H9 (cell line): ENCODE measurements at regions not wholly inside any gene's neighbourhood (a gene's known extent, or its start where the extent isn't known, plus 50 kb on each side); places are given as distances from the start of the nearest gene placed in this dataset.

Experiments used
- DNase-seq: peaks from one replicate; pipeline ENCODE4 v3.0.0-alpha.2; 2017
- H2AFZ ChIP-seq: one replicate; pipeline ENCODE4 v1.6.1; 2013; ENCODE audit warnings: mild to moderate bottlenecking, low read length, control low read depth, moderate library complexity
- H2AK5ac ChIP-seq: 2 replicates; pipeline ENCODE4 v1.6.1; 2013; ENCODE audit warnings: low read length, control low read depth, mixed read lengths; ENCODE audit not compliant: insufficient read length
- H2BK120ac ChIP-seq: one replicate; pipeline ENCODE4 v1.6.1; 2013; ENCODE audit warnings: low read depth, mild to moderate bottlenecking, low read length, control low read depth, inconsistent platforms; ENCODE audit not compliant: poor library complexity, severe bottlenecking
- H2BK12ac ChIP-seq: 2 replicates; pipeline ENCODE4 v1.6.1; 2013; ENCODE audit warnings: low read length, control low read depth, mixed read lengths, low read depth; ENCODE audit not compliant: insufficient read length
- H2BK15ac ChIP-seq: 2 replicates; pipeline ENCODE4 v1.6.1; 2013; ENCODE audit warnings: low read depth, low read length, control low read depth
- H2BK20ac ChIP-seq: one replicate; pipeline ENCODE4 v1.6.1; 2013; ENCODE audit warnings: low read depth, mild to moderate bottlenecking, low read length, control low read depth, inconsistent platforms; ENCODE audit not compliant: poor library complexity, severe bottlenecking
- H2BK5ac ChIP-seq: 2 replicates; pipeline ENCODE4 v1.6.1; 2013; ENCODE audit warnings: low read length, control low read depth, mixed read lengths; ENCODE audit not compliant: insufficient read length
- H3K14ac ChIP-seq: 2 replicates; pipeline ENCODE4 v1.6.1; 2013; ENCODE audit warnings: low read length, control low read depth; ENCODE audit not compliant: insufficient read depth
- H3K18ac ChIP-seq: 2 replicates; pipeline ENCODE4 v1.6.1; 2013; ENCODE audit warnings: low read depth, mild to moderate bottlenecking, mixed read lengths, low read length, control low read depth; ENCODE audit not compliant: insufficient read length
- H3K23ac ChIP-seq: 2 replicates; pipeline ENCODE4 v1.6.1; 2013; ENCODE audit warnings: low read length, control low read depth, mixed read lengths, low read depth; ENCODE audit not compliant: insufficient read length
- H3K23me2 ChIP-seq: 2 replicates; pipeline ENCODE4 v1.6.1; 2013; ENCODE audit warnings: low read depth, mild to moderate bottlenecking, mixed read lengths, low read length, control low read depth; ENCODE audit not compliant: insufficient read length, poor library complexity, severe bottlenecking
- H3K27ac ChIP-seq: 2 replicates; pipeline ENCODE4 v1.5.1; 2013; ENCODE audit warnings: low read length, control low read depth, mixed read lengths, low read depth; ENCODE audit not compliant: insufficient read length
- H3K27me3 ChIP-seq: 2 replicates; pipeline ENCODE4 v1.6.1; 2013; ENCODE audit warnings: low read length, control low read depth, inconsistent platforms; ENCODE audit not compliant: insufficient read depth
- H3K4ac ChIP-seq: 2 replicates; pipeline ENCODE4 v1.6.1; 2013; ENCODE audit warnings: low read depth, mild to moderate bottlenecking, control low read depth, inconsistent platforms, low read length, moderate library complexity
- H3K4me1 ChIP-seq: 2 replicates; pipeline ENCODE4 v1.6.1; 2013; ENCODE audit warnings: low read length, control low read depth, inconsistent platforms; ENCODE audit not compliant: insufficient read depth
- H3K4me2 ChIP-seq: 2 replicates; pipeline ENCODE4 v1.6.1; 2013; ENCODE audit warnings: low read length, control low read depth, mixed read lengths; ENCODE audit not compliant: insufficient read length, insufficient read depth
- H3K56ac ChIP-seq: 2 replicates; pipeline ENCODE4 v1.6.1; 2013; ENCODE audit warnings: low read depth, mild to moderate bottlenecking, mixed read lengths, low read length, control low read depth; ENCODE audit not compliant: insufficient read length
- H3K79me1 ChIP-seq: 2 replicates; pipeline ENCODE4 v1.6.1; 2013; ENCODE audit warnings: low read depth, mild to moderate bottlenecking, moderate library complexity, low read length, control low read depth, inconsistent platforms; ENCODE audit not compliant: insufficient read depth, poor library complexity, severe bottlenecking
- H3K79me2 ChIP-seq: 2 replicates; pipeline ENCODE4 v1.6.1; 2013; ENCODE audit warnings: low read length, control low read depth, inconsistent platforms; ENCODE audit not compliant: insufficient read depth
- H3K9ac ChIP-seq: 2 replicates; pipeline ENCODE4 v1.6.1; 2013; ENCODE audit warnings: low read length, control low read depth, mixed read lengths; ENCODE audit not compliant: insufficient read length; ENCODE audit errors: extremely low read depth
- H3K9me3 ChIP-seq: one replicate; pipeline ENCODE4 v1.6.1; 2013; ENCODE audit warnings: low read depth, low read length, inconsistent platforms; ENCODE audit not compliant: control insufficient read depth
- H3T11ph ChIP-seq: one replicate; pipeline ENCODE4 v1.6.1; 2013; ENCODE audit warnings: mild to moderate bottlenecking, low read length, control low read depth, inconsistent platforms
- H4K20me1 ChIP-seq: one replicate; pipeline ENCODE4 v1.6.1; 2013; ENCODE audit not compliant: control insufficient read depth, insufficient read length, insufficient read depth
- H4K5ac ChIP-seq: 2 replicates; pipeline ENCODE4 v1.6.1; 2013; ENCODE audit warnings: low read depth, mild to moderate bottlenecking, mixed read lengths, low read length, control low read depth; ENCODE audit not compliant: insufficient read length
- H4K8ac ChIP-seq: replicated peaks from 2 replicates; pipeline ENCODE4 v1.6.1; 2013; ENCODE audit warnings: low read length, control low read depth, mixed read lengths, low read depth; ENCODE audit not compliant: insufficient read length
- H4K91ac ChIP-seq: 2 replicates; pipeline ENCODE4 v1.6.1; 2013; ENCODE audit warnings: low read depth, mild to moderate bottlenecking, moderate library complexity, mixed read lengths, low read length, control low read depth; ENCODE audit not compliant: insufficient read length
- H3K27ac Mint-ChIP-seq, 3 experiments: 2 replicates in 2 of 3; 3 replicates in 1 of 3; pipeline ENCODE4 v1.8.0; 2020 to 2021; ENCODE audit warnings: mixed read lengths in 3 of 3, mild to moderate bottlenecking in 1 of 3, moderate library complexity in 1 of 3
- H3K27me3 Mint-ChIP-seq: 2 replicates; pipeline ENCODE4 v1.8.0; 2021; ENCODE audit warnings: low read depth, mild to moderate bottlenecking, moderate library complexity, mixed read lengths
- H3K36me3 Mint-ChIP-seq, 3 experiments: 2 replicates in 2 of 3; 3 replicates in 1 of 3; pipeline ENCODE4 v1.8.0; 2020 to 2021; ENCODE audit warnings: low read depth in 3 of 3, mixed read lengths in 3 of 3; ENCODE audit not compliant: insufficient read depth in 1 of 3
- H3K4me1 Mint-ChIP-seq, 2 experiments: 2 replicates each; pipeline ENCODE4 v1.8.0; 2020; ENCODE audit warnings: mixed read lengths in 2 of 2
- H3K4me3 Mint-ChIP-seq, 2 experiments: 2 replicates in 1 of 2; 3 replicates in 1 of 2; pipeline ENCODE4 v1.8.0; 2020 to 2021; ENCODE audit warnings: mild to moderate bottlenecking in 2 of 2, mixed read lengths in 2 of 2, moderate library complexity in 1 of 2
- H3K9me3 Mint-ChIP-seq, 2 experiments: 2 replicates in 1 of 2; 3 replicates in 1 of 2; pipeline ENCODE4 v1.8.0; 2020; ENCODE audit warnings: mild to moderate bottlenecking in 2 of 2, mixed read lengths in 2 of 2, moderate library complexity in 1 of 2
- WGBS: extraction: QIAGEN DNeasy Blood & Tissue Kit; methylation state at CpG from one replicate; pipeline ENCODE4 v1.1.7; 2013; ENCODE audit warnings: missing lambda C conversion rate, low lambda C conversion rate, mixed read lengths; ENCODE audit not compliant: insufficient read length; ENCODE audit errors: extremely low coverage; 5-methylcytosine and 5-hydroxymethylcytosine counted together
- TF ChIP-seq, protein P1 (sequence below): fragments of 200-600 bp; sonication (generic); conservative IDR thresholded peaks from 3 replicates; pipeline ENCODE4 v1.8.0; 2021; ENCODE audit warnings: antibody characterized with exemption, mild to moderate bottlenecking

DNA sequence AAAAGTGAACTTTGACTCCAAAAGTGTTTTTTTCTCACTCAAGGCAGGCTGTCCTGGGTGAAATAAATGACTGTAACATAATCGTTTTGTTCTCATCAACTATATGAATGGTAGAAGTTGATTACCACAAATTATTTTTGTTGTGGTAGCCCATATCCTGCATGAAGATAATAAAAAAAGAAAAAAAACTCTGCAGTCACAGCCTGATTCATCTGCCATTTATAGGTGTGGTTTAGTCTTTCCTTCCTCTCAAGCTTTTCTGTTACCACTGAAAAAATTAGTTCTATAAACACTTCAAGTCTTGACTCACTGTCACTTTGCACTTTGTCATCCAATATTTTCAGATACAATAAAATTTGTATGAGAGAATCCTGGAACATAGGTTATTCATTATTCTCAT lies 522.0 kb downstream of the PLCL1 start:
- Histone ChIP-seq H4K20me1 (no peaks in the 10 kb centered on the region), H4K5ac (no peak overlapping the region)

More for the DNA sequence above, 522.0 kb downstream of the PLCL1 start:
- no peaks in the 10 kb centered on the region for H3K4me1 ChIP-seq
- H3K9me3 ChIP-seq: no peaks in the 10 kb centered on the region
- H3K4me2 ChIP-seq: no peak overlapping the region
- H3K23ac ChIP-seq: no peak overlapping the region
- no peak overlapping the region for H2BK120ac ChIP-seq
- H2AFZ ChIP-seq: no peak overlapping the region
- H4K91ac ChIP-seq: no peak overlapping the region
- Mint-ChIP-seq H3K9me3 (no peaks in the 10 kb centered on the region), H3K4me3 (no peak overlapping the region), H3K4me1 (no peaks in the 10 kb centered on the region), H3K27me3 (no peaks in the 10 kb centered on the region), H3K27ac (no peak overlapping the region), H3K36me3 (no peaks in the 10 kb centered on the region)
- no peak overlapping the region for H3T11ph ChIP-seq
- no peak overlapping the region for H3K56ac ChIP-seq
- H3K27ac ChIP-seq: no peak overlapping the region
- H2BK15ac ChIP-seq: no peak overlapping the region
- no peak overlapping the region for H3K14ac ChIP-seq
- H4K8ac ChIP-seq: no peak overlapping the region
- H3K23me2 ChIP-seq: no peaks in the 10 kb centered on the region
- no peaks in the 10 kb centered on the region for H3K27me3 ChIP-seq
- H2BK5ac ChIP-seq: no peak overlapping the region
- no peak overlapping the region for H3K9ac ChIP-seq
- WGBS: no CpG with 5 or more reads among the region's 1 CpG
- TF ChIP-seq, protein P1, sequence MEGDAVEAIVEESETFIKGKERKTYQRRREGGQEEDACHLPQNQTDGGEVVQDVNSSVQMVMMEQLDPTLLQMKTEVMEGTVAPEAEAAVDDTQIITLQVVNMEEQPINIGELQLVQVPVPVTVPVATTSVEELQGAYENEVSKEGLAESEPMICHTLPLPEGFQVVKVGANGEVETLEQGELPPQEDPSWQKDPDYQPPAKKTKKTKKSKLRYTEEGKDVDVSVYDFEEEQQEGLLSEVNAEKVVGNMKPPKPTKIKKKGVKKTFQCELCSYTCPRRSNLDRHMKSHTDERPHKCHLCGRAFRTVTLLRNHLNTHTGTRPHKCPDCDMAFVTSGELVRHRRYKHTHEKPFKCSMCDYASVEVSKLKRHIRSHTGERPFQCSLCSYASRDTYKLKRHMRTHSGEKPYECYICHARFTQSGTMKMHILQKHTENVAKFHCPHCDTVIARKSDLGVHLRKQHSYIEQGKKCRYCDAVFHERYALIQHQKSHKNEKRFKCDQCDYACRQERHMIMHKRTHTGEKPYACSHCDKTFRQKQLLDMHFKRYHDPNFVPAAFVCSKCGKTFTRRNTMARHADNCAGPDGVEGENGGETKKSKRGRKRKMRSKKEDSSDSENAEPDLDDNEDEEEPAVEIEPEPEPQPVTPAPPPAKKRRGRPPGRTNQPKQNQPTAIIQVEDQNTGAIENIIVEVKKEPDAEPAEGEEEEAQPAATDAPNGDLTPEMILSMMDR: no peak
- no peak for DNase-seq
- H2BK12ac ChIP-seq: no peak overlapping the region
- H2AK5ac ChIP-seq: no peak overlapping the region
- no peak overlapping the region for H2BK20ac ChIP-seq
- no peak overlapping the region for H3K4ac ChIP-seq
- H3K79me1 ChIP-seq: no peaks in the 10 kb centered on the region
- no peaks in the 10 kb centered on the region for H3K79me2 ChIP-seq
- no peak overlapping the region for H3K18ac ChIP-seq
